ENCODE measurements at regions not wholly inside any gene's neighbourhood (a gene's known extent, or its start where the extent isn't known, plus 50 kb on each side); places are given as distances from the start of the nearest gene placed in this dataset.
"Not testable (repeated sequence)": the region's sequence is repeated elsewhere in the genome, so short reads cannot be mapped to it uniquely, and the experiment has no call there.

GRCh38 chr6:137933696-137934095, 66.6 kb downstream of the TNFAIP3 start:
- Mint-ChIP-seq H3K4me3 (no peak overlapping the region), H3K4me1 (ENCODE audit: low read depth) (peaks cover 30% of the 10 kb centered on the region), H3K36me3 (peaks cover under 1% of the 10 kb centered on the region), H3K27ac (no peak overlapping the region), H3K27me3 (no peaks in the 10 kb centered on the region), H3K9me3 (ENCODE audit: low read depth) (peaks cover 4% of the 10 kb centered on the region)

- peaks cover 4% of the 10 kb centered on the region for H3K36me3 Mint-ChIP-seq
- H3K9me3 Mint-ChIP-seq (ENCODE audit: low read depth), result peaks cover 8% of the 10 kb centered on the region
- H3K4me1 Mint-ChIP-seq (ENCODE audit: low read depth), result peaks cover 41% of the 10 kb centered on the region
These were observed 69.7 kb downstream of the TNFAIP3 start for GRCh38 chr6:137936798-137937197.

GRCh38 chr6:137937834-137938233, 70.8 kb downstream of the TNFAIP3 start:
- peaks cover 39% of the 10 kb centered on the region for H3K4me1 Mint-ChIP-seq (ENCODE audit: low read depth)
- peaks cover 8% of the 10 kb centered on the region for H3K9me3 Mint-ChIP-seq (ENCODE audit: low read depth)
- H3K36me3 Mint-ChIP-seq, result peaks cover 4% of the 10 kb centered on the region
- no peak overlapping the region for H3K4me3 Mint-ChIP-seq
- H3K27ac Mint-ChIP-seq, result peak overlapping the region; percentile 0
- no peaks in the 10 kb centered on the region for H3K27me3 Mint-ChIP-seq

More at GRCh38 chr6:137936798-137937197, 69.7 kb downstream of the TNFAIP3 start:
- Mint-ChIP-seq H3K27ac (no peak overlapping the region), H3K4me3 (no peak overlapping the region), H3K27me3 (no peaks in the 10 kb centered on the region)

- peaks cover 8% of the 10 kb centered on the region for H3K9me3 Mint-ChIP-seq (ENCODE audit: low read depth)
- H3K36me3 Mint-ChIP-seq, result peaks cover 4% of the 10 kb centered on the region
- H3K4me1 Mint-ChIP-seq (ENCODE audit: low read depth), result peaks cover 34% of the 10 kb centered on the region
- peak overlapping the region; percentile 39 for H3K4me3 Mint-ChIP-seq
- no peaks in the 10 kb centered on the region for H3K27me3 Mint-ChIP-seq
- peak overlapping the region; percentile 61 for H3K27ac Mint-ChIP-seq
These were observed 71.8 kb downstream of the TNFAIP3 start for GRCh38 chr6:137938770-137939379.

GRCh38 chr6:137941995-137942394, 74.9 kb downstream of the TNFAIP3 start:
- Mint-ChIP-seq H3K27me3 (no peaks in the 10 kb centered on the region), H3K27ac (no peak overlapping the region), H3K4me1 (ENCODE audit: low read depth) (peaks cover 42% of the 10 kb centered on the region), H3K36me3 (peaks cover 4% of the 10 kb centered on the region), H3K9me3 (ENCODE audit: low read depth) (peaks cover 6% of the 10 kb centered on the region), H3K4me3 (no peak overlapping the region)

GRCh38 chr6:137942736-137943135, 75.7 kb downstream of the TNFAIP3 start:
- peaks cover 42% of the 10 kb centered on the region for H3K4me1 Mint-ChIP-seq (ENCODE audit: low read depth)
- no peak overlapping the region for H3K27ac Mint-ChIP-seq
- peaks cover 4% of the 10 kb centered on the region for H3K36me3 Mint-ChIP-seq
- no peaks in the 10 kb centered on the region for H3K27me3 Mint-ChIP-seq
- no peak overlapping the region for H3K4me3 Mint-ChIP-seq
- H3K9me3 Mint-ChIP-seq (ENCODE audit: low read depth), result peaks cover 6% of the 10 kb centered on the region

GRCh38 chr6:137944381-137944780, 77.3 kb downstream of the TNFAIP3 start:
- H3K36me3 Mint-ChIP-seq, result not testable (repeated sequence)

GRCh38 chr6:137944793-137945498, 77.9 kb downstream of the TNFAIP3 start:
- no peak overlapping the region for H3K4me3 Mint-ChIP-seq
- H3K27me3 Mint-ChIP-seq, result no peaks in the 10 kb centered on the region
- H3K4me1 Mint-ChIP-seq (ENCODE audit: low read depth), result peaks cover 39% of the 10 kb centered on the region
- H3K9me3 Mint-ChIP-seq (ENCODE audit: low read depth), result no peaks in the 10 kb centered on the region
- H3K36me3 Mint-ChIP-seq, result no peaks in the 10 kb centered on the region
- H3K27ac Mint-ChIP-seq, result peak overlapping the region; percentile 10

More at GRCh38 chr6:137944381-137944780, 77.3 kb downstream of the TNFAIP3 start:
- not testable (repeated sequence) for H3K9me3 Mint-ChIP-seq (ENCODE audit: low read depth); H3K4me3 Mint-ChIP-seq; H3K27me3 Mint-ChIP-seq
- Mint-ChIP-seq H3K4me1 (ENCODE audit: low read depth) (peaks cover 37% of the 10 kb centered on the region), H3K27ac (peak overlapping the region; percentile 10)

- H3K27ac Mint-ChIP-seq, result peak overlapping the region; percentile 52
- no peak overlapping the region for H3K4me3 Mint-ChIP-seq
- H3K9me3 Mint-ChIP-seq (ENCODE audit: low read depth), result no peaks in the 10 kb centered on the region
- no peaks in the 10 kb centered on the region for H3K36me3 Mint-ChIP-seq
- H3K4me1 Mint-ChIP-seq (ENCODE audit: low read depth), result peaks cover 18% of the 10 kb centered on the region
- no peaks in the 10 kb centered on the region for H3K27me3 Mint-ChIP-seq
These were observed 82.8 kb downstream of the TNFAIP3 start for GRCh38 chr6:137949686-137950390.

- Mint-ChIP-seq H3K27ac (no peak overlapping the region), H3K9me3 (ENCODE audit: low read depth) (no peaks in the 10 kb centered on the region), H3K4me1 (ENCODE audit: low read depth) (peaks cover 15% of the 10 kb centered on the region), H3K4me3 (no peak overlapping the region), H3K36me3 (no peaks in the 10 kb centered on the region), H3K27me3 (no peaks in the 10 kb centered on the region)
These were observed 83.5 kb downstream of the TNFAIP3 start for GRCh38 chr6:137950581-137950980.

- H3K9me3 Mint-ChIP-seq (ENCODE audit: low read depth), result no peaks in the 10 kb centered on the region
- peaks cover 15% of the 10 kb centered on the region for H3K4me1 Mint-ChIP-seq (ENCODE audit: low read depth)
- no peak overlapping the region for H3K4me3 Mint-ChIP-seq
- H3K27me3 Mint-ChIP-seq, result no peaks in the 10 kb centered on the region
- no peak overlapping the region for H3K27ac Mint-ChIP-seq
- no peaks in the 10 kb centered on the region for H3K36me3 Mint-ChIP-seq
These were observed 84.1 kb downstream of the TNFAIP3 start for GRCh38 chr6:137951064-137951597.

- Mint-ChIP-seq H3K4me3 (no peak overlapping the region), H3K27me3 (no peaks in the 10 kb centered on the region), H3K36me3 (no peaks in the 10 kb centered on the region), H3K4me1 (ENCODE audit: low read depth) (peaks cover 15% of the 10 kb centered on the region), H3K27ac (no peak overlapping the region), H3K9me3 (ENCODE audit: low read depth) (no peaks in the 10 kb centered on the region)
These were observed 85.2 kb downstream of the TNFAIP3 start for GRCh38 chr6:137952247-137952646.

- no peaks in the 10 kb centered on the region for H3K27me3 Mint-ChIP-seq
- H3K27ac Mint-ChIP-seq, result no peak overlapping the region
- H3K36me3 Mint-ChIP-seq, result no peaks in the 10 kb centered on the region
- peaks cover 15% of the 10 kb centered on the region for H3K4me1 Mint-ChIP-seq (ENCODE audit: low read depth)
- no peak overlapping the region for H3K4me3 Mint-ChIP-seq
- no peaks in the 10 kb centered on the region for H3K9me3 Mint-ChIP-seq (ENCODE audit: low read depth)
These were observed 86.7 kb downstream of the TNFAIP3 start for GRCh38 chr6:137953761-137954160.

GRCh38 chr6:137954253-137954652, 87.2 kb downstream of the TNFAIP3 start:
- H3K4me3 Mint-ChIP-seq, result no peak overlapping the region
- no peaks in the 10 kb centered on the region for H3K9me3 Mint-ChIP-seq (ENCODE audit: low read depth)
- no peaks in the 10 kb centered on the region for H3K36me3 Mint-ChIP-seq
- H3K27ac Mint-ChIP-seq, result no peak overlapping the region
- H3K4me1 Mint-ChIP-seq (ENCODE audit: low read depth), result peaks cover 15% of the 10 kb centered on the region
- no peaks in the 10 kb centered on the region for H3K27me3 Mint-ChIP-seq

- peaks cover 2% of the 10 kb centered on the region for H3K36me3 Mint-ChIP-seq
- H3K27ac Mint-ChIP-seq, result no peak overlapping the region
- no peaks in the 10 kb centered on the region for H3K9me3 Mint-ChIP-seq (ENCODE audit: low read depth)
- H3K4me1 Mint-ChIP-seq (ENCODE audit: low read depth), result peaks cover 2% of the 10 kb centered on the region
- no peak overlapping the region for H3K4me3 Mint-ChIP-seq
- no peaks in the 10 kb centered on the region for H3K27me3 Mint-ChIP-seq
These were observed 89.0 kb downstream of the TNFAIP3 start for GRCh38 chr6:137956098-137956488.
